HG02973 (cell line): ENCODE measurements at regions not wholly inside any gene's neighbourhood (a gene's known extent, or its start where the extent isn't known, plus 50 kb on each side); places are given as distances from the start of the nearest gene placed in this dataset.
"Not testable (repeated sequence)": the region's sequence is repeated elsewhere in the genome, so short reads cannot be mapped to it uniquely, and the experiment has no call there.

Experiments
- ATAC-seq: cut with Tn5 transposase; IDR thresholded peaks from one replicate; pipeline ENCODE4 v1.9.1; 2021; ENCODE audit warnings: moderate library complexity; ENCODE audit not compliant: unreplicated experiment

DNA sequence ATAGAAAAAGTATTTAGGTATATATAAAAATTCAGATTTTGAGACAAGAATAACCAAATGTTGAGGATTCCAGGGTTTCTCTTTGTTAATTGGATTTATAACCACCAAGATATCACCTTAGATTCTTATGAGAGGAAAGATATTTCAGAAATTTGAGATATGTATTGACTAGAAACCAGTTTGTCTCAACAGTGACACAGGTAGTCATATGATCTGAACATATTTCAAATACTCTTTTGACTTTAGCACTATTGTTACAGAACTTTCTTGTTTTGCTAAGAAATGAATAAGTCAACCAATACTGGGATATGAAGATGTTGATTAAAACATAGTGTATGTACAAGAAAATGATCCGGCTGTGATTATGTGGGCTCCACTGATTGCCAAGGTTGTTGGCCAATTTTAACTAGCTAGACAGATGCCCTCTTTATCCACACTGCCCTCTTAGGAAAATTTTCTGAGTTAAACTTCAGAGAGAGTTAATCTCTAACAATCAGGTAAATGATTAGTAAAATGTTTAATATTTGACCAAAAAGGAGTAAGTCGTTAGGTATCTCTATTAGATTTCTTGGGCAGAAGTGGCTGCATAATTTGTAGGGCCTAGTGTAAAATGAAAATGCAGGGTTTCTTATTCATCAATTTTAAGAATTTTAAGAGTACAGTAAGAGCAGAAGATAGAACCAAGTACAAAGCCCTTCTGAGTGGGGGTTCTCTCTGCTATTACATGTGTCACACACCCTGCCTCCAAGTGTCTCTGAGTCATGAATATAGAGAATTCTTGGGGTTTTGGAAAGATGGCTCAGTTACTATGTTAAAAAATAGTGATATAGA lies 376.0 kb downstream of the TFEC start:
- ATAC-seq, result no peak

GRCh38 chr7:115649429-115649828 lies 381.1 kb downstream of the TFEC start:
- no peak for ATAC-seq

- no peak for ATAC-seq
Observed at GRCh38 chr7:115647712-115648111, 382.9 kb downstream of the TFEC start.

- ATAC-seq, result no peak
Observed at GRCh38 chr7:115642194-115642593, 388.4 kb downstream of the TFEC start.

DNA sequence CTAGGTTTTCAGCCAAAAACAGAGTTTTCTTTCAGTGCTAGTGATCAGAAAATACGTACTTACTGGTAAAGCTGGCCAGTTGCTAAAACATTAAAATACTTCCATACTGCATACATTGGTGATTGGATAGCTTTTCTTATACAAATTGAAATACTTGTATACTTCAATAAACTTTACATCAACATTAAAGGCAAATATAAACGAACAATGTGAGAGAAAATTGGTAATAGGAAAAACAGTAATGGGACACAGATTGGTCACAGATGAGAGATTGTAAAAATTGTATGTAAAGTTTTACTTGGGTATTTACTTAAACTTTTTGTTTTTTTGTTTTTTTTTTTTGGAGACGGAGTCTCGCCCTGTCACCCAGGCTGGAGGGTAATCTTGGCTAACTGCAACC lies 391.7 kb downstream of the TFEC start:
- no peak for ATAC-seq

GRCh38 chr7:115637128-115637527 lies 393.4 kb downstream of the TFEC start:
- no peak for ATAC-seq

DNA sequence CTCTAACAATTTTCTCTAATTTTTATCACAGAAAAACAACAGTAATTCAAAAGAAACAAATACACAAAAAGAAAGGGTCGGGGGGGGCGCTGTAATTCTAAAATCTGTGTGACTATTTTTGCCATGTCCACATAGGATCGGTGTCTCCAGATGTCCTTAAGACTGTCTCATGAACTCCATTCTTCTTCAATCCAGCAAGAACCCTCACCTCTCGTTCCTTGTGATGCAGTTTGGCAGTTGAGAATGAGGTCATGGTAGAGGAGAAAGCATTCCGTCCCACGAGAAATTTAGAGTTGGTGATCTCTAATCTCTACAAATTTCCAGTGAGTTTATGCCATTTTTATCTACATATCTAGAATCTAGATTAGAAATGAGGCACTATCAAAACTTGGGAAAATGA lies 394.7 kb downstream of the TFEC start:
- ATAC-seq, result no peak

- no peak for ATAC-seq
Observed at GRCh38 chr7:115635376-115635775, 395.2 kb downstream of the TFEC start.

DNA sequence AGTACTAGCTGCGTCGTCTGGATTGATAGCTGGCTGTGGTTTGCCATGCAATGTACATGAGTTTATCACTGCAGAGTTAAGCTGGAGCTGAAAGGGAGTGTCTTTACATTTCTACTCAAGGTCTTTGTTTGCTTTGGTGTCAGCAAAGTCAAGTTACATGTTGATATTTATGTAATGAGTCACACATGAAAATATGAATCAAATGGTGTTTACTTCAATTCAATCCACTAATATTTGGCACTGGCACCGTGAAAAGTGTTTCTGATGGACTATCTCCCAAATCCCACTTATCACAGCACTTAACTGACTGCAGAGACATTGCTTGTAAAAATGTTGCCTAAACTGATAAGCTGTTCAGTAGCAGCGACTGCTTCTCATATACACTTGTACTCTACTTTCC lies 395.9 kb downstream of the TFEC start:
- ATAC-seq, result no peak

- ATAC-seq, result no peak
Observed at GRCh38 chr7:115632636-115633035, 397.9 kb downstream of the TFEC start.

DNA sequence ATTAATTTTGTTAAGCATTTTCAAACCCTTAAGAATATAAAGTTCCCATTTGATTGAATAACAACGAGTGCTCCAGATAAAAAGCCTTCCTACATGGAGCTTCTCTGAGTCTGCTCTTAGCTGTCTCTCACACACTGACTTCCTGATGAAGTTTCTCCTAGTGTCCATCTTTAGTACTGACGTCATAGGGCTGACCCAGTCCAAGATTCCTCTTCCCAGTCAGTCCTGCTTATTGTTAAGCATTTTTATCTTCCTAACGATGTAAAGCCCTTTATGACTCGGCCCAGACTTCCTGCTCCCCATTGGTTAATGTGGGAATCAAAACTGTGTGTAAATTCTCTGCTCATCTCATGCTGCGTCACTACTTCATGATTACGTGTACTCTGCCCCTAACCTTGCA lies 398.8 kb downstream of the TFEC start:
- ATAC-seq, result no peak

DNA sequence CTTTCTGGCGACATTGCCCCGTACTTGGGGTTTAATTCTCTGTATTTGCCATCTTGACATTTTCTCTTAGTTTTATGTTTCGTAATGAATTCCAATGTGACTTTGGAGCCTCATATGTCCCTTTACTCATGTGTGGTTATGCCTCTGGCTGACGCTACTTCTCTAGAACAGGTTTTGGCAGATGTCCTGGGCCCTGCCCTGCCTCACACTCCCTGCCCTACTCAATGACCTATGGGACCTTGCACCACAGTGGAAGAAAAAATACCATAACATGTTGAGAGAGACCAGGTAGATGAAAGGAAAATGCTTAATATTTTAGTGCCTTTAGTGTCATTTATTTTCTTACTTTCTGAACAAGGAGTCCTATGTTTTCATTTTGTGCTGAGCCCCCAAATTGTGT lies 400.5 kb downstream of the TFEC start:
- ATAC-seq, result no peak

DNA sequence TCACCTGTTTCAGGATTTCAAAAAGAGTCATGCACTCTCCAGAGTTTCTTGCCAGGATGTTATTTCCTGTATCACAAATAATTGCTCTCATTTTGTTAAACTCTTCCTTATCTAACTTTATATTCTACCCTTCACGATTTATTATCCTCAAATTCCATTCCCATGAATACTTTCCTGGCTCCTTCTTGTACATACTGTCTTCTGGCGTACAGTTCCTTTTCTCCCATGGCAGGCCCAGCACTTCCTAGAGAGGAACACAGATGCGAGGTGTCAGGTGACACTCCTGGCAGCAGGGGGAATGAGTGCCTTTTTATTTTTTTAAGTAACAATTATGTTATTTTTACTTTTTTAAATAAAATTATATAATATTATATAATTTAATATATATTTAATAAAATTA lies 411.9 kb downstream of the TFEC start:
- ATAC-seq, result no peak

- ATAC-seq, result no peak
Observed at GRCh38 chr7:115613836-115614235, 416.7 kb downstream of the TFEC start.

DNA sequence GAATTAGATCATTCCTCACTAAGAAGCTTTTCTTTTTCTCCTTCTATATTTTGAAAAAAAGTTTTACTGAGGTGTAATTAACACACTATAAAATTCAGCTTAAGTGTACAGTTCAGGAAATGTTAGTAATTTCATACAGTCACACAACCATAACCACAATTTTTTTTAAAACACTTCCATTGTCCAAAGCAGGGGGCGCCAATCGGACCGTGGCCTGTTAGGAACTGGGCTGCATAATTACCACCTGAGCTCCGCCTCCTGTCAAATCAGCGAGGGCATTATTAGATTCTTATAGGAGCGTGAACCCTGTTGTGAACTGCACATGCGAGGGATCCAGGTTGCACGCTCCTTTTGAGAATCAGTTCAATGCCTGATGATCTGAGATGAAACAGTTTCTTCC lies 427.1 kb downstream of the TFEC start:
- no peak for ATAC-seq

DNA sequence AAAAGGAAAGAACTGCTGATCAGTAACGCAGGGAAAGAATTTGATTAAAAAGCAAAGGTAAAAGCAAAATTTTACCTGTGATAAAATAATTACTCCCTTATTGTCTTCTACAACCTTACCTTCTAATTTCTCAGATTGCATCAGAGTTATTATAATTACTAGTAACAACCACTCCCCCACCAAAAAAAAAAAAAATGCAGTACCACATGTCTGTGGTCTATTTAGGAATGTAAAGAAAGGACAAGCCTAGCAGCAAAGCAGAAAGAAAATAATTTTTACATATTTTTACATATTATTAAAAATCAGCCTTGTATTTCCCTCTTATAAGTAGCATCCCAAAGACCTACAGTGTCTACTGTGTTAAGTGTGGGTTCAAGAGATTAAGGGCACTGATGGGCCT lies 430.4 kb downstream of the TFEC start:
- ATAC-seq, result no peak

- not testable (repeated sequence) for ATAC-seq
Observed at GRCh38 chr7:115599184-115599583, 431.4 kb downstream of the TFEC start.

DNA sequence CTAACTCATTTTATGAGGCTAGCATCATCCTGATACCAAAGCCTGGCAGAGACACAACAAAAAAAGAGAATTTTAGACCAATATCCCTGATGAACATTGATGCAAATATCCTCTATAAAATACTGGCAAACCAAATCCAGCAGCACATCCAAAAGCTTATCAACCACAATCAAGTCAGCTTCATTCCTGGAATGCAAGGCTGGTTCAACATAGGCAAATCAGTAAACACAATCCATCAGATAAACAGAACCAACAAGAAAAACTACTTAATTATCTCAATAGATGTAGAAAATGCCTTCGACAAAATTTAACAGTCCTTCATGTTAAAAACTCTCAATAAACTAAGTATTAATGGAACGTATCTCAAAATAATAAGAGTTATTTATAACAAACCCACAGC lies 433.3 kb downstream of the TFEC start:
- not testable (repeated sequence) for ATAC-seq

GRCh38 chr7:115593111-115593510 lies 437.5 kb downstream of the TFEC start:
- no peak for ATAC-seq

DNA sequence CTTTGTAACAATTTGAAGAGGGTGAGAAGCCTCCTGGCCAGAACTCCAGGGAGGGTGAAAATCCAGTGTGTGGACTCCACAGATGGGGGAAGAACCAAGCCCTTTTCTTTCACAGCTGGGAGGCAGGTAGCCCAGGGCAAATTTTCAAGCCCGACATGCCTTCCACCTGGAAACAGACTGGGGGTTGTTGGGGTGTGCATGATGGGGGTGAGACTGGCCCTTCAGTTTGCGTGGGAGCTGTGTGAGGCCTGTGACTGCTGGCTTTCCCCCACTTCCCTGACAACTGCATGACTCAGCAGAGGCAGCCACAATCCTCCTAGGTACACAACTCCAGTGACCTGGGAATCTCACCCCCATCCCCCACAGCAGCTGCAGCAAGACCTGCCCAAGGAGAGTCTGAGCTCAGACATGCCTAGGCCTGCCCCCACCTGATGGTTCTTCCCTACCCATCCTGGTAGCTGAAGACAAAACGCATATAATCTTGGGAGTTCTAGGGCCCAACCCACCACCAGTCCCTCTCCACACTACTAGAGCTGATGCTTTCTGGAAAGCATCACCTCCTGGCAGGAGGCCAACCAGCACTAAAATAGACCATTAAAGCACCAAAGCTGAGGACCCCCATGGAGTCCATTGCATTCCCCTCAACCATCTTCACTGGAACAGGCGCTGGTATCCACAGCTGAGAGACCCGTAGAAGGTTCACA lies 445.4 kb downstream of the TFEC start:
- no peak for ATAC-seq

- ATAC-seq, result no peak
Observed at GRCh38 chr7:115582956-115583355, 447.6 kb downstream of the TFEC start.

DNA sequence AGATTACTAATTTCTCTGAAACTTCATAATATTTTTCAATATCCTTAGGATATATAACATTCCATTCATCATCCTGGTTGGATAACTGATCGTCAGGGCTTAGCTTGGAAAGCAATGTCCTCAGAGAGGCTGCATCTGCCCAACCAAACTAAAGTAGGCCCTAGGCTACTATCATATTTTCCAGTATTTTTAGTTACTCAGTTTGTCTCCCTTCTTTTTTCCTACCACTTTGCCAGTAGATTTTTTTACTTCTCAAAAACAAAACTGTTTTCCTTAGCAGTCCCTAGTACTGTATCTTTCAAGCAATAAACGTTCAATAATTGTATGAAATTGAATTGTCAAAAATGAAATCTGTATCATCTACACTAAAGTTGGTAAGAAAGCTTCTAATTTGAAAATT lies 452.0 kb downstream of the TFEC start:
- no peak for ATAC-seq
